A172 (cell line): ENCODE measurements at regions not wholly inside any gene's neighbourhood (a gene's known extent, or its start where the extent isn't known, plus 50 kb on each side); places are given as distances from the start of the nearest gene placed in this dataset.

Source experiments
- DNase-seq: peaks from one replicate; pipeline ENCODE4 v3.0.0-alpha.2; 2015; ENCODE audit warnings: low spot score

- no peak for DNase-seq
These were observed 51.2 kb upstream of the ABCC4 start for GRCh38 chr13:95352486-95352885.

GRCh38 chr13:95354156-95354555, 52.9 kb upstream of the ABCC4 start:
- no peak for DNase-seq

GRCh38 chr13:95354680-95355487, 53.6 kb upstream of the ABCC4 start:
- DNase-seq, result no peak

GRCh38 chr13:95355494-95355893, 54.2 kb upstream of the ABCC4 start:
- peak; percentile 45 for DNase-seq

GRCh38 chr13:95356916-95357315, 55.7 kb upstream of the ABCC4 start:
- DNase-seq, result no peak

- DNase-seq, result no peak
These were observed 56.6 kb upstream of the ABCC4 start for GRCh38 chr13:95357875-95358274.

- no peak for DNase-seq
These were observed 58.8 kb upstream of the ABCC4 start for GRCh38 chr13:95360052-95360451.

GRCh38 chr13:95360464-95361097, 59.3 kb upstream of the ABCC4 start:
- no peak for DNase-seq

- DNase-seq, result no peak
These were observed 60.4 kb upstream of the ABCC4 start for GRCh38 chr13:95361686-95362085.

GRCh38 chr13:95362666-95363065, 61.4 kb upstream of the ABCC4 start:
- DNase-seq, result no peak

- DNase-seq, result no peak
These were observed 66.1 kb upstream of the ABCC4 start for GRCh38 chr13:95367309-95367843.

GRCh38 chr13:95368998-95369397, 67.7 kb upstream of the ABCC4 start:
- DNase-seq, result no peak

GRCh38 chr13:95375706-95376105, 74.5 kb upstream of the ABCC4 start:
- DNase-seq, result no peak

GRCh38 chr13:95378603-95379002, 77.4 kb upstream of the ABCC4 start:
- no peak for DNase-seq

GRCh38 chr13:95380468-95381211, 79.4 kb upstream of the ABCC4 start:
- DNase-seq, result peak; percentile 89

- no peak for DNase-seq
These were observed 79.9 kb upstream of the ABCC4 start for GRCh38 chr13:95381212-95381527.

GRCh38 chr13:95382411-95382810, 81.2 kb upstream of the ABCC4 start:
- no peak for DNase-seq

- DNase-seq, result no peak
These were observed 81.7 kb upstream of the ABCC4 start for GRCh38 chr13:95382916-95383315.

GRCh38 chr13:95385373-95385772, 84.1 kb upstream of the ABCC4 start:
- no peak for DNase-seq

GRCh38 chr13:95385798-95386197, 84.5 kb upstream of the ABCC4 start:
- no peak for DNase-seq

- no peak for DNase-seq
These were observed 85.1 kb upstream of the ABCC4 start for GRCh38 chr13:95386370-95386769.

GRCh38 chr13:95387733-95388207, 86.5 kb upstream of the ABCC4 start:
- DNase-seq, result no peak
